ENCODE measurements at regions not wholly inside any gene's neighbourhood (a gene's known extent, or its start where the extent isn't known, plus 50 kb on each side); places are given as distances from the start of the nearest gene placed in this dataset.

GRCh38 chr12:29902043-29902442, 118.3 kb upstream of the TMTC1 start:
- no peaks in the 10 kb centered on the region for H3K4me1 ChIP-seq
- no peak for TF ChIP-seq POLR2A (IDR thresholded peaks at IDR 0.05)
- TF ChIP-seq POLR2AphosphoS5 (IDR thresholded peaks at IDR 0.05): no peak
- no peak for TF ChIP-seq CTCF (IDR thresholded peaks at IDR 0.05)
- intact Hi-C loops (cut with DNase I; ENCODE audit: low total_unique reads): no loop called here
- no peak for DNase-seq (ENCODE audit: low spot score in 2 of 2)
- no peaks in the 10 kb centered on the region for H3K36me3 ChIP-seq
- no peak overlapping the region for H3K4me3 ChIP-seq
- no peaks in the 10 kb centered on the region for H3K9me3 ChIP-seq
- H3K27me3 ChIP-seq: no peaks in the 10 kb centered on the region
- no peak overlapping the region for H3K27ac ChIP-seq

- Histone ChIP-seq H3K27ac (no peak overlapping the region), H3K36me3 (no peaks in the 10 kb centered on the region), H3K4me1 (no peaks in the 10 kb centered on the region), H3K9me3 (no peaks in the 10 kb centered on the region), H3K4me3 (no peak overlapping the region), H3K27me3 (no peaks in the 10 kb centered on the region)
- no peak for TF ChIP-seq POLR2AphosphoS5 (IDR thresholded peaks at IDR 0.05)
- no peak for TF ChIP-seq CTCF (IDR thresholded peaks at IDR 0.05)
- no peak for TF ChIP-seq POLR2A (IDR thresholded peaks at IDR 0.05)
- DNase-seq (ENCODE audit: low spot score in 2 of 2): no peak
- intact Hi-C loops (cut with DNase I; ENCODE audit: low total_unique reads): no loop called here
These were observed 117.8 kb upstream of the TMTC1 start for GRCh38 chr12:29901585-29901984.

GRCh38 chr12:29899212-29899931, 115.6 kb upstream of the TMTC1 start:
- DNase-seq (ENCODE audit: low spot score in 2 of 2): no peak
- no peaks in the 10 kb centered on the region for H3K4me1 ChIP-seq
- no peak overlapping the region for H3K4me3 ChIP-seq
- TF ChIP-seq POLR2A (IDR thresholded peaks at IDR 0.05): no peak
- TF ChIP-seq CTCF (IDR thresholded peaks at IDR 0.05): no peak
- no peak for TF ChIP-seq POLR2AphosphoS5 (IDR thresholded peaks at IDR 0.05)
- intact Hi-C loops (cut with DNase I; ENCODE audit: low total_unique reads): no loop called here
- H3K27ac ChIP-seq: no peak overlapping the region
- H3K27me3 ChIP-seq: no peaks in the 10 kb centered on the region
- H3K36me3 ChIP-seq: no peaks in the 10 kb centered on the region
- no peaks in the 10 kb centered on the region for H3K9me3 ChIP-seq

GRCh38 chr12:29895966-29896365, 112.2 kb upstream of the TMTC1 start:
- H3K4me3 ChIP-seq: no peak overlapping the region
- no peaks in the 10 kb centered on the region for H3K27me3 ChIP-seq
- no peak for DNase-seq (ENCODE audit: low spot score in 2 of 2)
- H3K4me1 ChIP-seq: no peaks in the 10 kb centered on the region
- H3K36me3 ChIP-seq: no peaks in the 10 kb centered on the region
- intact Hi-C loops (cut with DNase I; ENCODE audit: low total_unique reads): no loop called here
- no peaks in the 10 kb centered on the region for H3K9me3 ChIP-seq
- no peak overlapping the region for H3K27ac ChIP-seq
- TF ChIP-seq POLR2AphosphoS5 (IDR thresholded peaks at IDR 0.05) (no peak), POLR2A (IDR thresholded peaks at IDR 0.05) (no peak), CTCF (IDR thresholded peaks at IDR 0.05) (no peak)

- no peak for DNase-seq (ENCODE audit: low spot score in 2 of 2)
- Histone ChIP-seq H3K27me3 (no peaks in the 10 kb centered on the region), H3K27ac (no peak overlapping the region), H3K9me3 (peaks cover 0 to 3% of the 10 kb centered on the region in 2 donors), H3K4me1 (no peaks in the 10 kb centered on the region), H3K36me3 (no peaks in the 10 kb centered on the region), H3K4me3 (no peak overlapping the region)
- intact Hi-C loops (cut with DNase I; ENCODE audit: low total_unique reads): no loop called here
- TF ChIP-seq CTCF (IDR thresholded peaks at IDR 0.05) (no peak), POLR2A (IDR thresholded peaks at IDR 0.05) (no peak), POLR2AphosphoS5 (IDR thresholded peaks at IDR 0.05) (no peak)
These were observed 109.3 kb upstream of the TMTC1 start for GRCh38 chr12:29893002-29893401.

Data from breast epithelium (tissue), 4 donors.